ENCODE measurements at regions not wholly inside any gene's neighbourhood (a gene's known extent, or its start where the extent isn't known, plus 50 kb on each side); places are given as distances from the start of the nearest gene placed in this dataset.

- TF ChIP-seq EZH2 (IDR thresholded peaks at IDR 0.05; ENCODE audit: insufficient read depth, poor library complexity, severe bottlenecking) = no peak
- TF ChIP-seq EZH2phosphoT487 (IDR thresholded peaks at IDR 0.05; ENCODE audit: insufficient read depth, low read depth) = no peak
Measured at GRCh38 chr19:56955637-56956216, 115.2 kb upstream of the PEG3 start.

Data from GM23248 (cell line).